B cell (primary cell): ENCODE measurements at regions not wholly inside any gene's neighbourhood (a gene's known extent, or its start where the extent isn't known, plus 50 kb on each side); places are given as distances from the start of the nearest gene placed in this dataset.

Experiments used
- EZH2 ChIP-seq: IDR thresholded peaks from 2 replicates; pipeline ENCODE4 v1.6.1; 2012; ENCODE audit warnings: borderline replicate concordance, low read depth, mild to moderate bottlenecking, moderate library complexity, low read length; ENCODE audit not compliant: insufficient read depth, poor library complexity, severe bottlenecking
- TF ChIP-seq, protein P1 (sequence below): fragments of 200-600 bp; IDR thresholded peaks from one replicate; pipeline ENCODE4 v1.8.0; 2022; ENCODE audit warnings: antibody characterized with exemption, mild to moderate bottlenecking

GRCh38 chr3:30084971-30085403 lies 521.4 kb upstream of the TGFBR2 start:
- TF ChIP-seq, protein P1, sequence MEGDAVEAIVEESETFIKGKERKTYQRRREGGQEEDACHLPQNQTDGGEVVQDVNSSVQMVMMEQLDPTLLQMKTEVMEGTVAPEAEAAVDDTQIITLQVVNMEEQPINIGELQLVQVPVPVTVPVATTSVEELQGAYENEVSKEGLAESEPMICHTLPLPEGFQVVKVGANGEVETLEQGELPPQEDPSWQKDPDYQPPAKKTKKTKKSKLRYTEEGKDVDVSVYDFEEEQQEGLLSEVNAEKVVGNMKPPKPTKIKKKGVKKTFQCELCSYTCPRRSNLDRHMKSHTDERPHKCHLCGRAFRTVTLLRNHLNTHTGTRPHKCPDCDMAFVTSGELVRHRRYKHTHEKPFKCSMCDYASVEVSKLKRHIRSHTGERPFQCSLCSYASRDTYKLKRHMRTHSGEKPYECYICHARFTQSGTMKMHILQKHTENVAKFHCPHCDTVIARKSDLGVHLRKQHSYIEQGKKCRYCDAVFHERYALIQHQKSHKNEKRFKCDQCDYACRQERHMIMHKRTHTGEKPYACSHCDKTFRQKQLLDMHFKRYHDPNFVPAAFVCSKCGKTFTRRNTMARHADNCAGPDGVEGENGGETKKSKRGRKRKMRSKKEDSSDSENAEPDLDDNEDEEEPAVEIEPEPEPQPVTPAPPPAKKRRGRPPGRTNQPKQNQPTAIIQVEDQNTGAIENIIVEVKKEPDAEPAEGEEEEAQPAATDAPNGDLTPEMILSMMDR, result no peak
- no peak for TF ChIP-seq EZH2
